Stomach (tissue), 4 donors: ENCODE measurements at regions not wholly inside any gene's neighbourhood (a gene's known extent, or its start where the extent isn't known, plus 50 kb on each side); places are given as distances from the start of the nearest gene placed in this dataset.
"Not testable (repeated sequence)": the region's sequence is repeated elsewhere in the genome, so short reads cannot be mapped to it uniquely, and the experiment has no call there.

Experiments
- POLR2A ChIP-seq, 4 donors: fragments of 450-650 bp; IDR thresholded peaks; one replicate each; pipeline ENCODE4 v1.6.1; 2016; ENCODE audit warnings: antibody characterized with exemption in 4 of 4, control low read depth in 2 of 4, mild to moderate bottlenecking in 1 of 4, moderate library complexity in 1 of 4
- TF ChIP-seq, protein P1 (sequence below), 7 experiments: fragments of 450-650 bp in 4 of 7; fragments of 200-600 bp in 3 of 7; sonication (generic) in 3 of 7; IDR thresholded peaks; one replicate each; pipeline ENCODE4 v1.5.1; 2016 to 2019; ENCODE audit warnings: antibody characterized with exemption in 7 of 7, control low read depth in 2 of 7, mild to moderate bottlenecking in 1 of 7

DNA sequence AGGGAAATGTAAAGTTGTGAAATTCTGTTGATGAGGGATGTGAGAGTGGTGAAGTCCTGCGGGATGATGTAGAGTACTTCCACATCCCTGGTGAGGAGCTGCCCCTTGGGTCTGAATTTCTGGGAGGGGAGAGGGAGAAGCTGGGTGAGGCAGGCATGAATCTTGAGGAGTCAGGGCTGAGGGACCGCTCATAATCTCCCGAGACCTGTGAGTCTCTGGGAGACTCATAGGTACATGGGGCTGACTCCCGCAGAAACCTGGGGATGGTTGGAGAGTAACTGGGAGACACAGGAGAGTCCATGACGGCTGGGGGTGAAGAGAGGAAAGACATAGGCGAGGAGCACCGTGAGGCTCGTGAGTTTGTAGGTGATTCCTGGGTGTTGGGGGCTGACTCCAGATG lies 126.2 kb upstream of the ANKRD30BL start:
- TF ChIP-seq, protein P1, sequence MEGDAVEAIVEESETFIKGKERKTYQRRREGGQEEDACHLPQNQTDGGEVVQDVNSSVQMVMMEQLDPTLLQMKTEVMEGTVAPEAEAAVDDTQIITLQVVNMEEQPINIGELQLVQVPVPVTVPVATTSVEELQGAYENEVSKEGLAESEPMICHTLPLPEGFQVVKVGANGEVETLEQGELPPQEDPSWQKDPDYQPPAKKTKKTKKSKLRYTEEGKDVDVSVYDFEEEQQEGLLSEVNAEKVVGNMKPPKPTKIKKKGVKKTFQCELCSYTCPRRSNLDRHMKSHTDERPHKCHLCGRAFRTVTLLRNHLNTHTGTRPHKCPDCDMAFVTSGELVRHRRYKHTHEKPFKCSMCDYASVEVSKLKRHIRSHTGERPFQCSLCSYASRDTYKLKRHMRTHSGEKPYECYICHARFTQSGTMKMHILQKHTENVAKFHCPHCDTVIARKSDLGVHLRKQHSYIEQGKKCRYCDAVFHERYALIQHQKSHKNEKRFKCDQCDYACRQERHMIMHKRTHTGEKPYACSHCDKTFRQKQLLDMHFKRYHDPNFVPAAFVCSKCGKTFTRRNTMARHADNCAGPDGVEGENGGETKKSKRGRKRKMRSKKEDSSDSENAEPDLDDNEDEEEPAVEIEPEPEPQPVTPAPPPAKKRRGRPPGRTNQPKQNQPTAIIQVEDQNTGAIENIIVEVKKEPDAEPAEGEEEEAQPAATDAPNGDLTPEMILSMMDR (IDR thresholded peaks at IDR 0.05), result not testable (repeated sequence)
- TF ChIP-seq POLR2A (IDR thresholded peaks at IDR 0.05), result not testable (repeated sequence)
